ENCODE measurements at regions not wholly inside any gene's neighbourhood (a gene's known extent, or its start where the extent isn't known, plus 50 kb on each side); places are given as distances from the start of the nearest gene placed in this dataset.
A peak's percentile ranks its signal among the peaks of the same experiment; 100 is the strongest.

GRCh38 chr12:127928178-127928577 is 338.8 kb upstream of the TMEM132C start:
- Histone ChIP-seq H3K27me3 (ENCODE audit: insufficient read depth, low read length) (no peaks in the 10 kb centered on the region), H3K18ac (ENCODE audit: insufficient read length, low read depth, low read length) (no peak overlapping the region), H3K79me1 (ENCODE audit: insufficient read depth, low read depth, low read length, poor library complexity, severe bottlenecking) (no peaks in the 10 kb centered on the region), H3K4me1 (ENCODE audit: insufficient read depth, low read length) (no peaks in the 10 kb centered on the region), H3K14ac (ENCODE audit: insufficient read depth, low read length) (no peak overlapping the region), H2AK5ac (ENCODE audit: insufficient read length, low read length) (no peak overlapping the region), H3K9me3 (ENCODE audit: control insufficient read depth, low read depth, low read length) (no peaks in the 10 kb centered on the region), H3K79me2 (ENCODE audit: insufficient read depth, low read length) (no peaks in the 10 kb centered on the region), H4K20me1 (ENCODE audit: control insufficient read depth, insufficient read depth, insufficient read length) (no peaks in the 10 kb centered on the region), H2BK120ac (ENCODE audit: low read depth, low read length, poor library complexity, severe bottlenecking) (no peak overlapping the region), H3T11ph (ENCODE audit: low read length) (no peak overlapping the region), H3K23ac (ENCODE audit: insufficient read length, low read depth, low read length) (no peak overlapping the region), H3K9ac (ENCODE audit: extremely low read depth, insufficient read length, low read length) (no peak overlapping the region), H3K56ac (ENCODE audit: insufficient read length, low read depth, low read length) (no peak overlapping the region), H2AFZ (ENCODE audit: low read length) (no peak overlapping the region), H3K23me2 (ENCODE audit: insufficient read length, low read depth, low read length, poor library complexity, severe bottlenecking) (no peaks in the 10 kb centered on the region), H3K4ac (ENCODE audit: low read depth, low read length) (no peak overlapping the region), H4K91ac (ENCODE audit: insufficient read length, low read depth, low read length) (no peak overlapping the region), H3K27ac (ENCODE audit: insufficient read length, low read depth, low read length) (no peak overlapping the region), H3K4me2 (ENCODE audit: insufficient read depth, insufficient read length, low read length) (no peak overlapping the region), H4K8ac (replicated peaks; ENCODE audit: insufficient read length, low read depth, low read length) (no peak overlapping the region), H4K5ac (ENCODE audit: insufficient read length, low read depth, low read length) (no peak overlapping the region), H2BK5ac (ENCODE audit: insufficient read length, low read length) (no peak overlapping the region), H2BK12ac (ENCODE audit: insufficient read length, low read depth, low read length) (no peak overlapping the region), H2BK15ac (ENCODE audit: low read depth, low read length) (no peak overlapping the region), H2BK20ac (ENCODE audit: low read depth, low read length, poor library complexity, severe bottlenecking) (no peak overlapping the region)
- Mint-ChIP-seq H3K27ac (peak overlapping the region in 1 of 3 experiments; percentile 11; a peak in 1 of 7 replicates), H3K27me3 (ENCODE audit: low read depth) (peaks cover 2% of the 10 kb centered on the region), H3K36me3 (ENCODE audit: insufficient read depth in 1 of 3, low read depth in 3 of 3) (no peaks in the 10 kb centered on the region), H3K9me3 (no peaks in the 10 kb centered on the region), H3K4me3 (no peak overlapping the region), H3K4me1 (no peaks in the 10 kb centered on the region)
- TF ChIP-seq CTCF (conservative IDR thresholded peaks at IDR 0.05), result no peak
- WGBS (ENCODE audit: extremely low coverage, insufficient read length, low lambda C conversion rate), result no CpG with 5 or more reads among the region's 5 CpGs
- no peak for DNase-seq

All from H9 (cell line).